GM19397 (cell line): ENCODE measurements at regions not wholly inside any gene's neighbourhood (a gene's known extent, or its start where the extent isn't known, plus 50 kb on each side); places are given as distances from the start of the nearest gene placed in this dataset.
A peak's percentile ranks its signal among the peaks of the same experiment; 100 is the strongest.

ENCODE experiments used
- ATAC-seq: cut with Tn5 transposase; IDR thresholded peaks from one replicate; pipeline ENCODE4 v1.9.1; 2021; ENCODE audit warnings: mild to moderate bottlenecking, moderate library complexity; ENCODE audit not compliant: unreplicated experiment

- no peak for ATAC-seq
Measured at GRCh38 chr9:73845954-73846690, 651.0 kb upstream of the RORB start.

GRCh38 chr9:73847536-73847935, 649.6 kb upstream of the RORB start:
- ATAC-seq, result no peak

GRCh38 chr9:73853549-73853948, 643.6 kb upstream of the RORB start:
- ATAC-seq, result no peak

- ATAC-seq, result no peak
Measured at GRCh38 chr9:73855206-73855605, 641.9 kb upstream of the RORB start.

GRCh38 chr9:73863924-73864323, 633.2 kb upstream of the RORB start:
- no peak for ATAC-seq

GRCh38 chr9:73866451-73866850, 630.7 kb upstream of the RORB start:
- no peak for ATAC-seq

GRCh38 chr9:73869264-73869663, 627.9 kb upstream of the RORB start:
- ATAC-seq, result peak; percentile 100

- ATAC-seq, result no peak
Measured at GRCh38 chr9:73871636-73872035, 625.5 kb upstream of the RORB start.

GRCh38 chr9:73872701-73873100, 624.4 kb upstream of the RORB start:
- no peak for ATAC-seq

- ATAC-seq, result no peak
Measured at GRCh38 chr9:73880101-73880500, 617.0 kb upstream of the RORB start.

- ATAC-seq, result no peak
Measured at GRCh38 chr9:73889023-73889422, 608.1 kb upstream of the RORB start.

GRCh38 chr9:73890685-73891277, 606.4 kb upstream of the RORB start:
- no peak for ATAC-seq

- ATAC-seq, result no peak
Measured at GRCh38 chr9:73892335-73892734, 604.8 kb upstream of the RORB start.

GRCh38 chr9:73893230-73893629, 603.9 kb upstream of the RORB start:
- ATAC-seq, result no peak

GRCh38 chr9:73896061-73896460, 601.1 kb upstream of the RORB start:
- ATAC-seq, result no peak

- ATAC-seq, result no peak
Measured at GRCh38 chr9:73906671-73907070, 590.5 kb upstream of the RORB start.

GRCh38 chr9:73911804-73912203, 585.3 kb upstream of the RORB start:
- ATAC-seq, result no peak

GRCh38 chr9:73916016-73916673, 581.0 kb upstream of the RORB start:
- no peak for ATAC-seq

- ATAC-seq, result no peak
Measured at GRCh38 chr9:73919712-73920111, 577.4 kb upstream of the RORB start.

- no peak for ATAC-seq
Measured at GRCh38 chr9:73923796-73924195, 573.3 kb upstream of the RORB start.

- no peak for ATAC-seq
Measured at GRCh38 chr9:73951147-73951546, 546.0 kb upstream of the RORB start.

GRCh38 chr9:73962792-73963191, 534.3 kb upstream of the RORB start:
- ATAC-seq, result no peak
